Stimulated activated CD8-positive, alpha-beta memory T cell treated with anti-CD3 and anti-CD28 coated beads, Interleukin-7, amount 100 ng/mL, for 1 hour (primary cell): ENCODE measurements at regions not wholly inside any gene's neighbourhood (a gene's known extent, or its start where the extent isn't known, plus 50 kb on each side); places are given as distances from the start of the nearest gene placed in this dataset.
A peak's percentile ranks its signal among the peaks of the same experiment; 100 is the strongest.
"Not testable (repeated sequence)": the region's sequence is repeated elsewhere in the genome, so short reads cannot be mapped to it uniquely, and the experiment has no call there.

Experiments
- DNase-seq, 2 donors: peaks; one replicate each; pipeline ENCODE4 v3.0.0-alpha.2; 2020; ENCODE audit warnings: low read depth in 2 of 2

DNA sequence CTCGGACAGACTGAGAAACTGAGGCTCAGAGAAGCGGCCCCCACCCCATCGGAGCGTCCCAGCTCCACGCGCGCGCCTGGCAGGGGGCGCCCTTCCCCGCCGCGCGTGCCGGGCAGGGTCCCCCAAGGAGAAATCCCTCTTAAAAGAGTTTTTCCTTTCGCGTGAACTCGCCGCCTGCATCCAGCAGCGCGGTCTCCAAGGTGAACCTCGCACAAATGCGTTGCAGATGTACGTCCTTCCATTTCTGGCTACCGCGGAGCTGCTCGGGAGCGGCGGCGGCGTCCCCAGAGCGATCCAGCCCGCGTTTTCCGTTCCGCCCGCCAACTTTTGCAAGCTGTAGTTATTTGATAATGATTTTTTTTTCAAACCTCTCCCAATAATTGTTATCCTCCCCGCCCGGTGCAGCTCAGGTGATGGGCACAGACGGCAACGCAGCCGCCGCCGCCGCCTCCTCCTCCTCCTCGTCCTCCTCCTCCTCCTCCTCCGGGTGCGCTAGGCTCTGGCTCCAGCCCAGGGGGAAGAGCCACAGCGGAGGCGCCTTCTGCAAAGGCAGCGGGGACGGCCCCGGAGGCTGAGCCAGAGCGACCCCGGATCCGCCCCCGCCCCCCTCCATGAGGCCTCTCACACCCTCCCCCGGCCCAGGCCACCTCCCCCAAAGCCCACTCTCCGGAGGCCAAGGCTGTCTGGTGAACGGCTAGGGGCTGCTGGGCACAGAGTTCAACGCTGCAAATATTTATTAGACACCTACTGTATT, 74.0 kb upstream of the CUX1 start:
- DNase-seq = peak; percentile 28 to 40

DNA sequence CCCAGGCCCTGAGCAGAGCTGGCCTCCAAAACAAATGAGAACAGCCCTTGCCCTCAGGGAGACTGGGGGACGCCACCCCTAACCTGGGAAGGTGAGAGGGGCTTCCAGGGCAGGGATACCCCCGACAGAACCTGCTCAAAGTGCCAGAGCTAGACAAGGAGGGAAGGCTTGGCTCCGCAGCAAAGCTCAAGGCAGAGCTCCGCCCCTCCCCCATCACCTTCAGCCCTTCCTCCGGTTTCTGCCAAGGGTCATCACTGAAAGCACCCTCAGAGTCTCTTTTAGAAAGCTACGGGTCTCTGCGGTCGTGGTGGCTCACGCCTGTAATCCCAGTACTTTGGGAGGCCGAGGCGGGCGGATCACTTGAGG, 73.4 kb upstream of the CUX1 start:
- no peak for DNase-seq

DNA sequence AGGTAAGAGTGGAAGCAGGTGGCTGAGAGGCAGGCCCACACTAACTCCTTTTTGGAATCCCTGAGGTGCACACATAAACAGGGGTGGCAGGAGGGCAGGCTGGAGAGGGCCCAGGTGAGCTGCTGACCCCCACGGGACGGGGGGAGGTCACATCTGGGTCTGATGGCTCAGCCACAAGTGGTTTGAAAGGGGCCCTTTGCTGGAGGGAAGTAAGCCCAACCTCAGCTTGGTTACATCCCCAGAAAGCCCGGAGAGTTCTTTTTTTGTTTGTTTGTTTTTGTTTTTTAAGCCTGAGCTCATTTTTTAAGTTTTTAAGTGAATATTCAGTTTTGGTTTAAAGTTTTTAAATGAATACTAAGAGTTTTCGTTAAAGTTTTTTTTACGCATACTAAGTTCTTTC, 72.8 kb upstream of the CUX1 start:
- DNase-seq = no peak

DNA sequence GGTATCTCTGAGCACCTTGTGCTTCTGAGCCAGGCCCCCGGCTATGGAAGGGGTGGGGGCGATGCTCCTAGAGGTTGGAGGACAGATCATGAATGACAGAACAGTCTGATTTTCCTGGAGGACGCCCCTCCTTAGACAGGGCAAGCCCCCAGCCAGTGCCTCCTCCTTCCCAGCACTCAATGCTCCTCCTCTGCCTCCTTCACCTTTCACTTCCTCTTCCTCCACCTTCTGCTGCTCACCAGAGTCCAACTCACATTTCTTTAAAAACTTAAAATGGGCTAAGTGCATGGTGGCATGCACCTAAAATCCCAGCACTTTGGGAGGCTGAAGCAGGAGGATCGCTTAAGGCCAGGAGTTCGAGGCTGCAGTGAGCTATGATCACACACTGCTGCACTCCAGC, 71.1 kb upstream of the CUX1 start:
- DNase-seq = no peak

DNA sequence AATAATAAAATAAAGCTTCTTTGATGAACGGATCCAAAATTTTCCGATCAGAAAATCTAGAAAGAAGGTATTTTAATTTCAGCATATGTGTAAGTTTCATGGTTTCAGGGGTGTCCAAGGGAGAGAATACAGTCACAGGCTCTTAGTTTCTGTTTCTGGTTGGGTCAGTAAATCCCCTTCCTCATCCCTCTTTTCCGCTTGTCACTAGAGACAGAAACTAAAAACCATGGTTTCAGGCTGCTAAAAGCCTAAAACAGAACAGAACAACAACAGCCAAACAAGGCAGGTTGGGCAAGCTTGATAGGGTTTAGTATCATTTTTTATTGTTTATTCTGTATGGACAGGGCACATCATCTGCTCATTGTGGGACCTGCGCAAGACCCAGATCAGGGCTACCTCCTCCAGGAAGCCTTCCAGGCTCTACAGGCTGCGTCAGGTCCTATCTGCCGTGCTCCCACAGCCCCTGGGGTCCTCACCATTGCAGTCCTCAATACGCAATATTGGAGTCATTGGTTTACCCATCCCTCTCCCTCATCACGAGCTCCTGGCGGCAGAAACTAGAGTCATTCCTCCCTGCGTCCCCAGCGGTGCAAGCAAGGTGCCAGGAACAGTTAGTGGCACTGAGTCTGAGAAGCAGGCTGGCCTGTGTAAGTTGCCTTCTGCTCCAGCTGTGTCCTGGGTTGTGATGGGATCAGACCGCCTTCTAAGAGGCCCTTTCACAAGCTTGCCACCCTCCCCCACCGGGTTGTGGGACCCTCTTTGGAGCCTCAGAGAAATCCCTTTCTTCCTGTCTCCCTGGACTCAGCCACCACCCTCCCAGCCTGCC, 70.2 kb upstream of the CUX1 start:
- no peak for DNase-seq

GRCh38 chr7:101747879-101748345, 69.5 kb upstream of the CUX1 start:
- no peak for DNase-seq

GRCh38 chr7:101749891-101750290, 67.5 kb upstream of the CUX1 start:
- DNase-seq = no peak

- no peak for DNase-seq
Measured at GRCh38 chr7:101753316-101753715, 64.1 kb upstream of the CUX1 start.

- no peak for DNase-seq
Measured at GRCh38 chr7:101754424-101755159, 62.8 kb upstream of the CUX1 start.

- no peak for DNase-seq
Measured at GRCh38 chr7:101757879-101758278, 59.5 kb upstream of the CUX1 start.

- not testable (repeated sequence) for DNase-seq
Measured at GRCh38 chr7:101758519-101758918, 58.9 kb upstream of the CUX1 start.

DNA sequence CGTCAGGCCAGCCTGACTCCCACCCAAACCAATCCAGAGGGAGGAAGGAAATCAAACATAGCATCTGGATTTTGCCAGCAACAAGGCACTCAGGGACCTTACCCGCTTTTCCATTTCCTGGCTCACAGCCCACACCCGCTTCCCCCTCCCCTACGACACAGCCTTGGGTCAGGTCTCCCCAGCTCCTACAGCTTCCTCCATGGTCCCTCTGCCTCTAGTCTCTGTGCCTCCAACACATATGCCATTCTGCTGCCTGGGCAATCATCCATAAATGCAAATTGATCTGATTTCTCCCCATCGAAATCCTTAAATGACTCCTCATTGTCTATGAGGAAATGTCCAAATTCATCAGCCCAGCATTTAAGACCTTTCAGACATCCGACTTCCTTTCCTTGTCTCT, 53.2 kb upstream of the CUX1 start:
- DNase-seq = no peak

GRCh38 chr7:101767544-101767943, 49.9 kb upstream of the CUX1 start:
- no peak for DNase-seq
